ENCODE measurements at regions not wholly inside any gene's neighbourhood (a gene's known extent, or its start where the extent isn't known, plus 50 kb on each side); places are given as distances from the start of the nearest gene placed in this dataset.
"Not testable (repeated sequence)": the region's sequence is repeated elsewhere in the genome, so short reads cannot be mapped to it uniquely, and the experiment has no call there.

- no peaks in the 10 kb centered on the region for H3K36me3 Mint-ChIP-seq
- DNase-seq (no peak), ATAC-seq (no peak)
- H3K4me3 ChIP-seq (ENCODE audit: low read length) = no peak overlapping the region
- 94% methylated on average over 6 of the region's 6 CpGs for WGBS (ENCODE audit: insufficient coverage)
- intact Hi-C loops (cut with micrococcal nuclease) = no loop called here
- no peak overlapping the region for H3K27ac Mint-ChIP-seq
- H3K4me3 Mint-ChIP-seq = no peak overlapping the region
- H3K9me3 ChIP-seq (ENCODE audit: control insufficient read depth, insufficient read depth, low read length) = no peaks in the 10 kb centered on the region
- no peaks in the 10 kb centered on the region for H3K4me1 ChIP-seq (ENCODE audit: control insufficient read depth, insufficient read depth, low read length)
- H3K27me3 Mint-ChIP-seq (ENCODE audit: low read depth in 2 of 2) = peaks cover 0 to 10% of the 10 kb centered on the region in 2 donors
- no peaks in the 10 kb centered on the region for H3K4me1 Mint-ChIP-seq
- no peak for TF ChIP-seq CTCF (IDR thresholded peaks at IDR 0.05)
- no peaks in the 10 kb centered on the region for H3K9me3 Mint-ChIP-seq
- H3K27ac ChIP-seq (ENCODE audit: low read length) = no peak overlapping the region
- no peaks in the 10 kb centered on the region for H3K27me3 ChIP-seq (ENCODE audit: control insufficient read depth, insufficient read depth, low read length)
- no peaks in the 10 kb centered on the region for H3K36me3 ChIP-seq (ENCODE audit: control insufficient read depth, insufficient read depth, low read length)
These were observed 72.0 kb upstream of the SEL1L start for GRCh38 chr14:81605660-81606059.

GRCh38 chr14:81613341-81614045 is 79.8 kb upstream of the SEL1L start:
- no peak for ATAC-seq
- WGBS (ENCODE audit: insufficient coverage) = 85% methylated on average over 6 of the region's 6 CpGs
- H3K9me3 Mint-ChIP-seq = peaks cover 0 to 2% of the 10 kb centered on the region in 2 donors

GRCh38 chr14:81614302-81614701 is 80.6 kb upstream of the SEL1L start:
- intact Hi-C loops (cut with micrococcal nuclease); H3K9me3 Mint-ChIP-seq: not testable (repeated sequence)

More at GRCh38 chr14:81613341-81614045, 79.8 kb upstream of the SEL1L start:
- Histone ChIP-seq H3K4me1 (ENCODE audit: control insufficient read depth, insufficient read depth, low read length) (no peaks in the 10 kb centered on the region), H3K27ac (ENCODE audit: low read length) (no peak overlapping the region), H3K36me3 (ENCODE audit: control insufficient read depth, insufficient read depth, low read length) (no peaks in the 10 kb centered on the region), H3K4me3 (ENCODE audit: low read length) (no peak overlapping the region), H3K9me3 (ENCODE audit: control insufficient read depth, insufficient read depth, low read length) (no peaks in the 10 kb centered on the region), H3K27me3 (ENCODE audit: control insufficient read depth, insufficient read depth, low read length) (no peaks in the 10 kb centered on the region)
- no peaks in the 10 kb centered on the region for H3K36me3 Mint-ChIP-seq
- TF ChIP-seq CTCF (IDR thresholded peaks at IDR 0.05) = no peak
- no peaks in the 10 kb centered on the region for H3K27me3 Mint-ChIP-seq (ENCODE audit: low read depth in 2 of 2)
- H3K4me3 Mint-ChIP-seq = no peak overlapping the region
- intact Hi-C loops (cut with micrococcal nuclease) = no loop called here
- no peak for DNase-seq
- no peaks in the 10 kb centered on the region for H3K4me1 Mint-ChIP-seq
- no peak overlapping the region for H3K27ac Mint-ChIP-seq

GRCh38 chr14:81618695-81619094 is 85.0 kb upstream of the SEL1L start:
- no peaks in the 10 kb centered on the region for H3K36me3 Mint-ChIP-seq
- H3K27me3 Mint-ChIP-seq (ENCODE audit: low read depth in 2 of 2) = no peaks in the 10 kb centered on the region
- Histone ChIP-seq H3K9me3 (ENCODE audit: control insufficient read depth, insufficient read depth, low read length) (no peaks in the 10 kb centered on the region), H3K27me3 (ENCODE audit: control insufficient read depth, insufficient read depth, low read length) (no peaks in the 10 kb centered on the region), H3K4me1 (ENCODE audit: control insufficient read depth, insufficient read depth, low read length) (no peaks in the 10 kb centered on the region), H3K27ac (ENCODE audit: low read length) (no peak overlapping the region), H3K4me3 (ENCODE audit: low read length) (no peak overlapping the region), H3K36me3 (ENCODE audit: control insufficient read depth, insufficient read depth, low read length) (no peaks in the 10 kb centered on the region)
- intact Hi-C loops (cut with micrococcal nuclease) = no loop called here
- no peaks in the 10 kb centered on the region for H3K9me3 Mint-ChIP-seq
- WGBS (ENCODE audit: insufficient coverage) = 90% methylated on average over 3 of the region's 3 CpGs
- H3K4me3 Mint-ChIP-seq = no peak overlapping the region
- no peak for ATAC-seq
- no peak overlapping the region for H3K27ac Mint-ChIP-seq
- H3K4me1 Mint-ChIP-seq = no peaks in the 10 kb centered on the region
- no peak for DNase-seq
- TF ChIP-seq CTCF (IDR thresholded peaks at IDR 0.05) = no peak

More at GRCh38 chr14:81614302-81614701, 80.6 kb upstream of the SEL1L start:
- not testable (repeated sequence) for H3K36me3 Mint-ChIP-seq; H3K27me3 ChIP-seq (ENCODE audit: control insufficient read depth, insufficient read depth, low read length); ATAC-seq; H3K4me1 ChIP-seq (ENCODE audit: control insufficient read depth, insufficient read depth, low read length); H3K4me3 ChIP-seq (ENCODE audit: low read length); H3K4me3 Mint-ChIP-seq; H3K9me3 ChIP-seq (ENCODE audit: control insufficient read depth, insufficient read depth, low read length); H3K27me3 Mint-ChIP-seq (ENCODE audit: low read depth in 2 of 2); H3K4me1 Mint-ChIP-seq; H3K36me3 ChIP-seq (ENCODE audit: control insufficient read depth, insufficient read depth, low read length); DNase-seq; H3K27ac ChIP-seq (ENCODE audit: low read length); H3K27ac Mint-ChIP-seq
- WGBS (ENCODE audit: insufficient coverage) = 91% methylated on average over 9 of the region's 9 CpGs

Measured in natural killer cell (primary cell).